HG03097 (cell line): ENCODE measurements at regions not wholly inside any gene's neighbourhood (a gene's known extent, or its start where the extent isn't known, plus 50 kb on each side); places are given as distances from the start of the nearest gene placed in this dataset.
"Not testable (repeated sequence)": the region's sequence is repeated elsewhere in the genome, so short reads cannot be mapped to it uniquely, and the experiment has no call there.

ENCODE experiments used
- ATAC-seq: cut with Tn5 transposase; IDR thresholded peaks from one replicate; pipeline ENCODE4 v1.9.1; 2021; ENCODE audit not compliant: unreplicated experiment, low FRiP score

- ATAC-seq = no peak
Measured at GRCh38 chr13:83162493-83162892, 719.8 kb downstream of the SLITRK1 start.

- no peak for ATAC-seq
Measured at GRCh38 chr13:83153848-83154247, 728.4 kb downstream of the SLITRK1 start.

- no peak for ATAC-seq
Measured at GRCh38 chr13:83151308-83151660, 731.0 kb downstream of the SLITRK1 start.

GRCh38 chr13:83150616-83151307 is 731.5 kb downstream of the SLITRK1 start:
- ATAC-seq = no peak

- no peak for ATAC-seq
Measured at GRCh38 chr13:83136660-83137059, 745.6 kb downstream of the SLITRK1 start.

GRCh38 chr13:83125791-83126190 is 756.5 kb downstream of the SLITRK1 start:
- no peak for ATAC-seq

- ATAC-seq = no peak
Measured at GRCh38 chr13:83121896-83122295, 760.4 kb downstream of the SLITRK1 start.

- ATAC-seq = no peak
Measured at GRCh38 chr13:83117046-83117445, 765.2 kb downstream of the SLITRK1 start.

- not testable (repeated sequence) for ATAC-seq
Measured at GRCh38 chr13:83101574-83102247, 780.6 kb downstream of the SLITRK1 start.

GRCh38 chr13:83100237-83100636 is 782.0 kb downstream of the SLITRK1 start:
- ATAC-seq = no peak

- ATAC-seq = no peak
Measured at GRCh38 chr13:83088858-83089257, 793.4 kb downstream of the SLITRK1 start.

- no peak for ATAC-seq
Measured at GRCh38 chr13:83086948-83087347, 795.3 kb downstream of the SLITRK1 start.

- ATAC-seq = no peak
Measured at GRCh38 chr13:83086088-83086487, 796.2 kb downstream of the SLITRK1 start.

GRCh38 chr13:83085186-83085900 is 796.9 kb downstream of the SLITRK1 start:
- ATAC-seq = no peak

- ATAC-seq = no peak
Measured at GRCh38 chr13:83077499-83077898, 804.8 kb downstream of the SLITRK1 start.

- ATAC-seq = not testable (repeated sequence)
Measured at GRCh38 chr13:83073930-83074329, 808.3 kb downstream of the SLITRK1 start.

GRCh38 chr13:83065108-83065507 is 817.2 kb downstream of the SLITRK1 start:
- no peak for ATAC-seq

- ATAC-seq = no peak
Measured at GRCh38 chr13:83057119-83057518, 825.2 kb downstream of the SLITRK1 start.

GRCh38 chr13:83056269-83056668 is 826.0 kb downstream of the SLITRK1 start:
- no peak for ATAC-seq

GRCh38 chr13:83048419-83048818 is 833.9 kb downstream of the SLITRK1 start:
- ATAC-seq = no peak

- no peak for ATAC-seq
Measured at GRCh38 chr13:83024955-83025594, 857.2 kb downstream of the SLITRK1 start.
